T-cell (primary cell): ENCODE measurements at regions not wholly inside any gene's neighbourhood (a gene's known extent, or its start where the extent isn't known, plus 50 kb on each side); places are given as distances from the start of the nearest gene placed in this dataset.
A peak's percentile ranks its signal among the peaks of the same experiment; 100 is the strongest.
"Not testable (repeated sequence)": the region's sequence is repeated elsewhere in the genome, so short reads cannot be mapped to it uniquely, and the experiment has no call there.

ENCODE experiments used
- ATAC-seq, 4 experiments: fragments of 200-7000 bp in 3 of 4; fragments of 150-1000 bp in 1 of 4; cut with Tn5 transposase; replicated peaks in 1 of 4; 1 replicate in 3 of 4; 2 replicates in 1 of 4; pipeline ENCODE4 v1.10.0; 2021; ENCODE audit warnings: moderate library complexity in 3 of 4, mild to moderate bottlenecking in 2 of 4, moderate number of reproducible peaks in 1 of 4
- CTCF ChIA-PET, 2 donors: fragments of 300-600 bp; sonication (Branson Sonifier 250); formaldehyde crosslinking; loops; one replicate each; lab custom pipeline; 2022; ENCODE audit warnings: antibody characterized with exemption in 2 of 2; lab: Charles Lee
- POLR2A ChIA-PET, 2 donors: fragments of 300-600 bp; sonication (Branson Sonifier 250); formaldehyde crosslinking; loops; one replicate each; lab custom pipeline; 2022; ENCODE audit warnings: antibody characterized with exemption in 2 of 2; lab: Charles Lee
- DNase-seq, 35 experiments: peaks; one replicate each; pipeline versions ENCODE4 v3.0.0 to v3.0.0-alpha.2; 2013 to 2023
- H3K27ac ChIP-seq: one replicate; pipeline ENCODE4 v1.5.1; 2013; ENCODE audit warnings: low read length
- H3K27me3 ChIP-seq, 2 experiments: replicated peaks in 1 of 2; 1 replicate in 1 of 2; 2 replicates in 1 of 2; pipeline versions ENCODE4 v1.6.1 to v1.7.0; 2013; ENCODE audit warnings: low read length in 1 of 2, mixed read lengths in 1 of 2; ENCODE audit not compliant: control insufficient read depth in 2 of 2, insufficient read depth in 2 of 2; ENCODE audit errors: extremely low read depth in 1 of 2
- H3K36me3 ChIP-seq, 2 donors: 1 replicate in 1 of 2; 2 replicates in 1 of 2; pipeline versions ENCODE4 v1.6.1 to v1.7.0; 2013; ENCODE audit warnings: low read length in 1 of 2; ENCODE audit not compliant: control insufficient read depth in 2 of 2, insufficient read depth in 1 of 2; ENCODE audit errors: extremely low read depth in 1 of 2
- H3K4me1 ChIP-seq, 2 experiments: 1 replicate in 1 of 2; 2 replicates in 1 of 2; pipeline versions ENCODE4 v1.6.1 to v1.7.0; 2013; ENCODE audit warnings: low read length in 2 of 2, mixed read lengths in 1 of 2; ENCODE audit not compliant: insufficient read depth in 2 of 2, control insufficient read depth in 1 of 2; ENCODE audit errors: extremely low read depth in 1 of 2
- H3K4me3 ChIP-seq, 2 donors: 1 replicate in 1 of 2; 2 replicates in 1 of 2; pipeline versions ENCODE4 v1.5.1 to v1.7.0; 2013; ENCODE audit warnings: mild to moderate bottlenecking in 2 of 2, low read length in 1 of 2, moderate library complexity in 1 of 2; ENCODE audit not compliant: control insufficient read depth in 1 of 2; ENCODE audit errors: extremely low read depth in 1 of 2
- H3K9me3 ChIP-seq: 2 replicates; pipeline ENCODE4 v1.7.0; 2013
- H3K27ac Mint-ChIP-seq, 2 donors: one replicate each; pipeline ENCODE4 v1.8.0; 2020 to 2021; ENCODE audit warnings: mild to moderate bottlenecking in 2 of 2, mixed read lengths in 2 of 2
- H3K27me3 Mint-ChIP-seq, 2 donors: one replicate each; pipeline ENCODE4 v1.8.0; 2021 to 2022; ENCODE audit warnings: mixed read lengths in 2 of 2
- H3K36me3 Mint-ChIP-seq: one replicate; pipeline ENCODE4 v1.8.0; 2021; ENCODE audit warnings: mixed read lengths
- H3K4me1 Mint-ChIP-seq, 3 donors: one replicate each; pipeline ENCODE4 v1.8.0; 2020 to 2022; ENCODE audit warnings: mixed read lengths in 3 of 3, mild to moderate bottlenecking in 1 of 3
- H3K4me3 Mint-ChIP-seq, 3 donors: one replicate each; pipeline ENCODE4 v1.8.0; 2020 to 2022; ENCODE audit warnings: mild to moderate bottlenecking in 3 of 3, mixed read lengths in 3 of 3, moderate library complexity in 3 of 3
- H3K9me3 Mint-ChIP-seq, 3 donors: one replicate each; pipeline ENCODE4 v1.8.0; 2020 to 2022; ENCODE audit warnings: mixed read lengths in 3 of 3
- WGBS: methylation state at CpG from one replicate; pipeline ENCODE4 v1.1.5; 2013; ENCODE audit warnings: missing lambda C conversion rate; ENCODE audit not compliant: insufficient coverage; 5-methylcytosine and 5-hydroxymethylcytosine counted together

DNA sequence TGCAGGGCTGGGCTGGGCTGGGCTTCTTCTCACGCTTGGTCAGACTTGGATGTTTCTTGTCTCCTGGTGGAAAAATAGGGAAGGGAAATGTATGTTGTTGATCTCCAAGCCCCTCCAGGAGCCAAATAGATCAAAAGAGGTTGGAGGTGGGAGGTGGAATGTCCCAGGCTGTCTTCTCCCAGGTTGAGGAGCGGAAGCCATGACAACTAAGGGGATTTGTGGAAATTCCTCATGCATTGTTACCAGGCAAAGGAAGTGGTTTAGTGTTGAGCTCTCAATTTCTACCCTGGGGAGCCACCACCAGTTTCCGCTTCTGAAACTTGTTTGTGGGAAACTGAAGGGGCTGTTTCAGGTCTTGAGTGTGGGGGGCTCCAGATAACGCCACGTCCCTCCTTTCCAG, 79.0 kb downstream of the SPRY4 start:
- 80% methylated on average over 1 of the region's 5 CpGs for WGBS
- CTCF ChIA-PET, result no interaction called here
- peaks cover 0 to 2% of the 10 kb centered on the region in 2 donors for H3K27me3 Mint-ChIP-seq

GRCh38 chr5:142244440-142244839, 80.4 kb downstream of the SPRY4 start:
- Histone ChIP-seq H3K4me3 (no peak overlapping the region), H3K4me1 (no peaks in the 10 kb centered on the region), H3K9me3 (no peaks in the 10 kb centered on the region), H3K36me3 (no peaks in the 10 kb centered on the region), H3K27ac (no peak overlapping the region), H3K27me3 (no peaks in the 10 kb centered on the region)
- Mint-ChIP-seq H3K27ac (no peak overlapping the region), H3K9me3 (peaks cover 2 to 7% (median 4%) of the 10 kb centered on the region in 3 donors), H3K36me3 (no peaks in the 10 kb centered on the region), H3K4me3 (no peak overlapping the region), H3K27me3 (peaks cover 0 to 2% of the 10 kb centered on the region in 2 donors), H3K4me1 (no peaks in the 10 kb centered on the region)
- ATAC-seq, result no peak
- WGBS, result no CpG with 5 or more reads among the region's 1 CpG
- no peak for DNase-seq
- CTCF ChIA-PET, result no interaction called here
- POLR2A ChIA-PET, result no interaction called here

More for the DNA sequence above, 79.0 kb downstream of the SPRY4 start:
- H3K27ac ChIP-seq, result no peak overlapping the region
- H3K27me3 ChIP-seq, result no peaks in the 10 kb centered on the region
- no peak overlapping the region for H3K4me3 ChIP-seq
- Mint-ChIP-seq H3K4me1 (no peaks in the 10 kb centered on the region), H3K9me3 (peaks cover 2 to 7% (median 4%) of the 10 kb centered on the region in 3 donors), H3K36me3 (no peaks in the 10 kb centered on the region), H3K27ac (no peak overlapping the region), H3K4me3 (no peak overlapping the region)
- no peaks in the 10 kb centered on the region for H3K36me3 ChIP-seq
- no peaks in the 10 kb centered on the region for H3K4me1 ChIP-seq
- no peaks in the 10 kb centered on the region for H3K9me3 ChIP-seq
- ATAC-seq, result no peak
- no peak for DNase-seq
- POLR2A ChIA-PET, result interaction anchor here (0.5 to 0.7 kb wide), 2 partner anchors 22 to 58 kb away, joined by 4 to 5 read pairs; no protein-coding TSS in a partner anchor

GRCh38 chr5:142242272-142242671, 82.5 kb downstream of the SPRY4 start:
- no peaks in the 10 kb centered on the region for H3K36me3 ChIP-seq
- no peak overlapping the region for H3K4me3 ChIP-seq
- Mint-ChIP-seq H3K27me3 (no peaks in the 10 kb centered on the region), H3K36me3 (no peaks in the 10 kb centered on the region), H3K4me1 (no peaks in the 10 kb centered on the region), H3K27ac (no peak overlapping the region), H3K9me3 (peaks cover 2 to 7% (median 4%) of the 10 kb centered on the region in 3 donors), H3K4me3 (no peak overlapping the region)
- DNase-seq, result no peak
- H3K9me3 ChIP-seq, result no peaks in the 10 kb centered on the region
- ChIA-PET POLR2A (no interaction called here), CTCF (no interaction called here)
- no peaks in the 10 kb centered on the region for H3K27me3 ChIP-seq
- H3K27ac ChIP-seq, result no peak overlapping the region
- 71% methylated on average over 3 of the region's 3 CpGs for WGBS
- H3K4me1 ChIP-seq, result no peaks in the 10 kb centered on the region
- ATAC-seq, result no peak

GRCh38 chr5:142239394-142240159, 85.2 kb downstream of the SPRY4 start:
- POLR2A ChIA-PET, result no interaction called here
- Histone ChIP-seq H3K9me3 (no peaks in the 10 kb centered on the region), H3K4me1 (no peaks in the 10 kb centered on the region), H3K27me3 (peaks cover 0 to 4% of the 10 kb centered on the region in 2 experiments), H3K36me3 (no peaks in the 10 kb centered on the region), H3K27ac (no peak overlapping the region), H3K4me3 (no peak overlapping the region)
- H3K9me3 Mint-ChIP-seq, result peaks cover 2 to 7% (median 4%) of the 10 kb centered on the region in 3 donors
- DNase-seq (no peak), ATAC-seq (no peak)
- WGBS, result no CpG with 5 or more reads among the region's 4 CpGs
- peaks cover 8 to 12% (median 8%) of the 10 kb centered on the region in 3 donors for H3K4me1 Mint-ChIP-seq
- no peak overlapping the region for H3K4me3 Mint-ChIP-seq
- CTCF ChIA-PET, result no interaction called here
- no peaks in the 10 kb centered on the region for H3K36me3 Mint-ChIP-seq
- H3K27ac Mint-ChIP-seq, result no peak overlapping the region
- H3K27me3 Mint-ChIP-seq, result peaks cover 0 to 3% of the 10 kb centered on the region in 2 donors

DNA sequence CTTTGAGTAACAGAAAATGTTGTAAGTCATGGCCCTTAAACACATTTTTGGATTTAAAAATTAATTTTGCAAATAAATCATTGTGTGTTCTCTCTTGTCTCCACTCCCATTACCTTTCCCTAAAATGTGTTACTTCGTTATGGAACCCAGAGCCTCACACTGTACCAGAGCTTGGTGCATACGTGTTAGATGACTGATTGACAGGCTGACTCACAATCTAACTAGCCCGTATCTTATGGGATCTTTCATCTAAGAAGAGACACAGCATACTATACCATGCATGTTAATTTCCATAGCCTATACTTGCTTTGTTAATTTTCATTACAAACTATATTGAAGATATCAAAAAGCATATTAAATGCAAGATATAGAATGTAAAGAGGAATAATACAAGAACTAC, 87.1 kb downstream of the SPRY4 start:
- no peaks in the 10 kb centered on the region for H3K36me3 ChIP-seq
- H3K27me3 Mint-ChIP-seq, result peaks cover 3 to 7% of the 10 kb centered on the region in 2 donors
- peaks cover 0 to 3% (median 2%) of the 10 kb centered on the region in 3 donors for H3K9me3 Mint-ChIP-seq
- H3K4me1 ChIP-seq, result no peaks in the 10 kb centered on the region
- ATAC-seq (no peak), DNase-seq (no peak)
- H3K27ac ChIP-seq, result no peak overlapping the region
- POLR2A ChIA-PET, result no interaction called here
- H3K4me1 Mint-ChIP-seq, result peaks cover 8 to 12% (median 8%) of the 10 kb centered on the region in 3 donors
- no CpG with 5 or more reads among the region's 3 CpGs for WGBS
- no peak overlapping the region for H3K4me3 Mint-ChIP-seq
- CTCF ChIA-PET, result no interaction called here
- no peaks in the 10 kb centered on the region for H3K9me3 ChIP-seq
- H3K27me3 ChIP-seq, result peaks cover 0 to 6% of the 10 kb centered on the region in 2 experiments
- H3K27ac Mint-ChIP-seq, result no peak overlapping the region
- no peak overlapping the region for H3K4me3 ChIP-seq
- no peaks in the 10 kb centered on the region for H3K36me3 Mint-ChIP-seq

GRCh38 chr5:142236673-142237290, 88.0 kb downstream of the SPRY4 start:
- H3K27me3 Mint-ChIP-seq, H3K9me3 Mint-ChIP-seq, H3K4me3 ChIP-seq, POLR2A ChIA-PET, H3K27me3 ChIP-seq, DNase-seq, H3K9me3 ChIP-seq, H3K36me3 ChIP-seq, H3K4me1 ChIP-seq, ATAC-seq, H3K4me3 Mint-ChIP-seq, H3K36me3 Mint-ChIP-seq, H3K27ac ChIP-seq: not testable (repeated sequence)
- Mint-ChIP-seq H3K4me1 (peaks cover 8 to 12% (median 8%) of the 10 kb centered on the region in 3 donors), H3K27ac (peak overlapping the region in 1 of 2 donors; percentile 11)
- CTCF ChIA-PET, result interaction anchor here (0.7 kb wide), 2 partner anchors 85 to 1167 kb away, joined by 3 to 5 read pairs; no protein-coding TSS in a partner anchor
- 80% methylated on average over 1 of the region's 10 CpGs for WGBS
